Activated CD8-positive, alpha-beta memory T cell treated with anti-CD3 and anti-CD28 coated beads for 36 hours (primary cell): ENCODE measurements at regions not wholly inside any gene's neighbourhood (a gene's known extent, or its start where the extent isn't known, plus 50 kb on each side); places are given as distances from the start of the nearest gene placed in this dataset.

Experiments used
- CTCF ChIA-PET: fragments of 350-600 bp; sonication (Branson Sonifier 250); formaldehyde crosslinking; loops from one replicate; lab custom pipeline; 2021; ENCODE audit warnings: antibody characterized with exemption; lab: Charles Lee
- POLR2A ChIA-PET: fragments of 350-600 bp; sonication (Branson Sonifier 250); formaldehyde crosslinking; loops from one replicate; lab custom pipeline; 2021; ENCODE audit warnings: antibody characterized with exemption; lab: Charles Lee

DNA sequence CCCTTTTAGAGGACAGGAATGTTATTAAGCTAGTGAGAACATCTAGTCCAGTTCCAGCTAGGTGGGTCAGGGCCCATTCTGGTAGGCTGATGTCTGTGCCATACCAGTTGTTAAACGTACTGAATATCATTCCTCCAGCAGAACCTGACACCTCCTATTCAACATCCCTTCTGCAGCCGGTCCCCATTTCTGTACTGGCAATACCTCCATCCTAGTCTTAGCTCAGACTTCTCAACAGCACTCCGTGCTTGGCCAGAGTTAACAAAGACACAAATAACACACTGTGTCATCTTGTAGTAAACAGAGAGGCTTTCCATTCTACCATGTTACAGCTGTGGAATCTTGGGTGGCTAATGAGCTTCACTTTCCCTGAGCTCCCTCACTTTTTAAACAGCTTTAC lies 94.3 kb upstream of the PDE3A start:
- CTCF ChIA-PET = no interaction called here
- POLR2A ChIA-PET = no interaction called here

DNA sequence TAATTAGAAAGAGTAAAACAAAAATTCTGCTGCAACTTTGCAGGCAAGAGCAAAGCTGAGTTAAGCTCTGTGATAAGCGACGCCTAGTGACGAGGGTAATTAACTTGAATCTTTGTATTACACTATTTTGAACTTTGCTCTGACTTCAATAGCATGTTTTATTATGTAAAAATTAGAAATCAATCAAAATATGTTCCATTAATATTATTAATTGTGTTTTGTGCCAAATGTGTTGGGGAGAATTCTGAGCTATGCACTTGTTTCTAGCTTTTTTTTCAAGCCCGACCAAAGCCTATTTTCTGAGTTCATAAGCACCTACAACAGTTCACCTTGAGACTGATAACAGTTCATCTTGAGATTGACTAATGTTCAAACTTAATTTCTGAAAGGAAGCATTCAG lies 90.1 kb upstream of the PDE3A start:
- CTCF ChIA-PET = no interaction called here
- POLR2A ChIA-PET = no interaction called here

DNA sequence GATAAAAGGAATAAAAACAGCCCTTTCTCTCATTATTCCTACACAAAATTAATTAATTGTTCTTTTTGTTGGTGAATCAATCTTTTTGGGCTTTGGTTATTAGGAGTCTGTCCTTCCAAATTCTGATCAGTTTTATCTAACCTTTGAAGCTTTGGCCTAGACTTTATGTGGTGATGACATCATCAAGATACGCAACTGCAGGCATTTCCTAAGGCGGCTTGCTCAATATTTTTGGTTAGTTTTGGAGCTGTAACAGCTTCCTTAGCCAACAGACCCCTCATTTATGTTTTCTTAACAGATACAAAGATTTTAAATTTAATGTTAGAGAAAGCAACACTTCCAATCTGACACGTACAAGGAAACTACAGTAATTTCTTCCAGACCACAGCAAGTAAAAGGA lies 87.8 kb upstream of the PDE3A start:
- CTCF ChIA-PET = no interaction called here
- POLR2A ChIA-PET = no interaction called here

DNA sequence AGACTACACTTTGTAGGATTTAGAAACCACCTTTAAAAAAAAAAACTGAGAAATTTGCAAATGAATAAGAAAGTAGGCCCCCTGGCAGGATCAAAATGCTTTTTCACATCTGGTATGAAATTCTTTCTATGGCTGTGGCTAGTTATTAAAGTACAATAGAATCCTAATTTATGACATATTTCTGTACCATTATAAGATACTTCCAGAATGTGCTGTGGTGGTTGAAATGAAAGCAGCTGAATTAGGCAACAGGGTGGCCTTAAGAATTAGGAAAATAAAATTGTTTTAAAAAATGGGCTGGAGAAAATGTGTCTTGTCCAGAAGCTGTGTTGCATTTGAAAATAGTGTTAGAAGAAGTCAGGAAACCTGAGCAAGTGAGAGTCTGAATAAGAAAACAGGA lies 85.9 kb upstream of the PDE3A start:
- ChIA-PET POLR2A (no interaction called here), CTCF (no interaction called here)

DNA sequence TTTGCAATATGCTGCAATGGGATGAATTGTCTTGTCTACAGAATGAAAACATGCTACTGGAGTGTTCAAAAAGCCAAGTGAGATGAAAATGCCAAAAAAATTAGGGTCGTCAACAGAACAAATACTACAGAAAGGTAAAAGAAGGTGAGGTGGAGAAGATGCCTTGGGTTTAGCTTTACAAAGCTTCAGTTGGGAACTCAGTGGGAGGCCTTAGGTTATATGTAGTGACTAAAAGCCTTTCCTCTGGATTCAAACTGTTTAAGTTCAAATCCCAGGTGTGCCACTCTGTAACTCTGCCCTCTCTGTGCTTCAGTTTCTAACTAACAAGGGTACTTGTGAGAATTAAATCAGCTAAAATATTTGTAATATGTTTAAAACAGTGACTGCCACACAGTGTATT lies 84.9 kb upstream of the PDE3A start:
- POLR2A ChIA-PET = no interaction called here
- CTCF ChIA-PET = no interaction called here

DNA sequence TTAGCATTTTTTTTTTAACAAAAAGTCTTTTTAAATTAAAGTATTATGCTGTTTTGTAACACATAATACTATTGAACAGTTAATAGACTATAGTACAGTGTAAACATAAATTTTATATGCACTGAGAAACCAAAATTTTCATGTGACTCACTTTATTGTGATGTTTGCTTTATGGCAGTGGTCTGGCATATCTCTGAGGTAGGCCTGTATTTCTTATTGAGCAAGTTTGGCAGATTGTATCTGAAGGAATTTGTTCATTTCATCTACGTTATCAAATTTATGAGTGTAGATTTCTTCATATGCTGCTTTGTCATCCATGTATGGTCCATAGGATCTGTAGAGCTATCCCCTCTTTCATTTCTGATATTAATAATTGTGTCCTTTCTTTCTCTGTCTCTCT lies 78.8 kb upstream of the PDE3A start:
- CTCF ChIA-PET = no interaction called here
- POLR2A ChIA-PET = no interaction called here

DNA sequence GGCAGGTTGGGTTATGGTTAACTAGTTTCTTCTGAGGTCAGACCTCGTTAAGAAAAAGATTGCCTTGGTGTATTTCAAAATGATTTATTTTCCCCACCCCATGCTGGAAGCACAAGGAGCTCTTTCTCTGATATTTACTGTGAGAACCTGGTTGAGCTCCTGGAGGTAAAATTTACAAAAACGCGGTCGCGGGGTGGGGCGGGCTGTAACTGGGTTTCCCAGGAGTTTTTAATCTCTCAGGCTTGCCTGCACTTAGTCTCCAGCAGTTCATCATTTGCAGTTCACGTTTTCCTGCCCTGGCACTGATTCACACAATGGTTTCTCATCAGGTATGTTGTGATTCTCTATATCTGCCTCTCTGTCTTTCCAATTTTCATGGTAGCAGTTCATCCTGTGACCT lies 67.9 kb upstream of the PDE3A start:
- ChIA-PET CTCF (no interaction called here), POLR2A (no interaction called here)

DNA sequence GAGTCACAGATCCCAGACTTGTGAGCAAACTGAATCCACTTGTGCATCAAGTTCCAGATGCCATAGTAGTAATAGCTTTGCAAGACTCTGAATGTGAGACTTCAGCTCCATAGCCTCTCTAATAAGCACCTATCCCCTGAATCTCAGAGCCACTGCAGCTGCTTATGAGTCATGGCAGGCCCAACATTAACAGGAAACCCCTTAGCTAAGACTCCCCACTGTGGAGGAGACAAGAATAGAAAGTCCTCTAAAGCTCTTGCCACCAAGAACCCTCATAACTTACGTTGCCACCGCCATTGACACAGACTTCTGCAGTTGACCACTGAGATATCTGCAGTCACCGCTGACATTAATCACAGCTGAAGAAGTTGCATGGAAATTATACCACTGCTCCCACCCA lies 62.9 kb upstream of the PDE3A start:
- ChIA-PET POLR2A (no interaction called here), CTCF (no interaction called here)

DNA sequence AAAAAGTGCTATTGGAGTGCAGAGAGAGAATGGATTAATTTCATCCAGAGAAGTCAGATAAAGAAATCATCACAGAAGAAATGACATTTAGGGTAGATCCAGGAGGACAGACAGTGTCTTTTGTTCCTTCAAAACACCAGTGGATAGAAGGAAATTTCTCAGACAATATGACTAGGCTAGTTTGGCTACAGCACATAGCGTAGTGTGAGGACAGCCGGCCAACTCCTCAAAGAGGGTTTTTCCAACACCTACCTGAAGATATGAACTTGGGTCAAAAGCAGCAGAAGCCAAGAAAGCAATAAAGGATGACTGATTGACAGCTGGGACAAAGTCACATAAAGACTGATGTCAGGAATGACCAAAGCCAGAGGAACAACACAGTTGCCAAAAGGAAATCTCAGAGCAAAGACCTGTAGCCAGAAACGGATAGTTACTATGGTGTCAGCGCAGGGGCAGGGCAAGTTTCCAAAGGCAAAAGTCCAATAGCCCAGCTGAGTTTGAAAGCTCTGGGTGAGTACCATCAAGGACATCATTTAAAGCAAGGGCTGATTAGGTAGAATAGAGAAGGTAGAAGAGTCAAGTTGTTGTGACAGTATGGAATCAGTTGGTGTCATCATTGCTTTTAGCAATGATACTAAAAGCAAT lies 58.7 kb upstream of the PDE3A start:
- CTCF ChIA-PET = no interaction called here
- POLR2A ChIA-PET = no interaction called here

DNA sequence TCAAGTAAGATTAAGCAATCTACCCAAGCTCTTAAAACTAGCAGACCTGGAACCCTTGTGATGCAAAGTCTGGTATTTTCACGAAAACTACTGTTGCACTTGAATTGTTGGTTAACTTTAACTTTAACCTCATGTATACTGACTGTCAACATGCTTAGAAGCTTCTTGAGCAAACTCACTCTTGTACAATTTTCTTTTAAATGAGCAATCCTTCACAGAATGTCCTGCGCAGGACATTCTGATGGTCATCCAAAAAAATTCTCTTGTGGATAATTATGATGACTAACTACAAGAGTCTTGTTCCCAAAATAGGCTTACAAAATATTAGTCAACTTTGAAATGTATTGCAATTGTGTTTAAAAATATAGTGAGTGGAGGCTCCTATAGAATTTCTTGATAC lies 54.0 kb upstream of the PDE3A start:
- ChIA-PET CTCF (no interaction called here), POLR2A (no interaction called here)

DNA sequence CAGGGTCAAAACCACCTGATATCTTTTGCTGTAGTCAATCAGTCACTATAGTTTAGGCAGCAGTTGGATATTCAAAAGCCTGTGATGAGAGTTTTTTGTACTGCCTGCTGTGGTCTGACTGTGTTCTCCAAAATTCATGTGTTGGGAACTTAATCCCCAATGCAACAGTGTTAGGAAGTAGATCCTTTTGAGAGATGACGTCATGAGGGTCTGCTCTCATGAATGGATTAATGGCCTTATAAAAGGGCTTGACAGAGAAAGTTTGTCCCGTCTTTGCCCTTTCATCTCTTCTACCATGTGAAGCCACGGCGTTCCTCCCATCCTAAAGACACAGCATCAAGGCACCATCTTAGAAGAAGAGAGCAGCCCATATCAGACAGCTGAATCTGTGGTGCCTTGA lies 50.8 kb upstream of the PDE3A start:
- CTCF ChIA-PET = no interaction called here

More for the DNA sequence above, 50.8 kb upstream of the PDE3A start:
- POLR2A ChIA-PET = no interaction called here
